Central memory CD8-positive, alpha-beta T cell (primary cell): ENCODE measurements at regions not wholly inside any gene's neighbourhood (a gene's known extent, or its start where the extent isn't known, plus 50 kb on each side); places are given as distances from the start of the nearest gene placed in this dataset.

Source experiments
- ATAC-seq: fragments of 150-1000 bp; cut with Tn5 transposase; replicated peaks from 2 replicates; pipeline ENCODE4 v1.10.0; 2022; ENCODE audit warnings: mild to moderate bottlenecking, moderate FRiP score, moderate number of reproducible peaks; ENCODE audit not compliant: poor library complexity, severe bottlenecking; ENCODE audit errors: extremely low read depth
- DNase-seq, 2 donors: peaks; one replicate each; pipeline ENCODE4 v3.0.0; 2021; ENCODE audit warnings: low spot score in 2 of 2
- H3K27ac Mint-ChIP-seq: one replicate; pipeline ENCODE4 v1.8.0; 2022; ENCODE audit warnings: low read depth, mild to moderate bottlenecking, moderate library complexity, mixed read lengths
- H3K27me3 Mint-ChIP-seq: one replicate; pipeline ENCODE4 v1.8.0; 2022; ENCODE audit warnings: mixed read lengths
- H3K36me3 Mint-ChIP-seq: one replicate; pipeline ENCODE4 v1.8.0; 2022; ENCODE audit warnings: mild to moderate bottlenecking, moderate library complexity, mixed read lengths; ENCODE audit not compliant: insufficient read depth
- H3K4me1 Mint-ChIP-seq: one replicate; pipeline ENCODE4 v1.8.0; 2022; ENCODE audit warnings: mixed read lengths
- H3K4me3 Mint-ChIP-seq: one replicate; pipeline ENCODE4 v1.8.0; 2022; ENCODE audit warnings: mild to moderate bottlenecking, moderate library complexity, mixed read lengths
- H3K9me3 Mint-ChIP-seq: one replicate; pipeline ENCODE4 v1.8.0; 2022; ENCODE audit warnings: mixed read lengths

DNA sequence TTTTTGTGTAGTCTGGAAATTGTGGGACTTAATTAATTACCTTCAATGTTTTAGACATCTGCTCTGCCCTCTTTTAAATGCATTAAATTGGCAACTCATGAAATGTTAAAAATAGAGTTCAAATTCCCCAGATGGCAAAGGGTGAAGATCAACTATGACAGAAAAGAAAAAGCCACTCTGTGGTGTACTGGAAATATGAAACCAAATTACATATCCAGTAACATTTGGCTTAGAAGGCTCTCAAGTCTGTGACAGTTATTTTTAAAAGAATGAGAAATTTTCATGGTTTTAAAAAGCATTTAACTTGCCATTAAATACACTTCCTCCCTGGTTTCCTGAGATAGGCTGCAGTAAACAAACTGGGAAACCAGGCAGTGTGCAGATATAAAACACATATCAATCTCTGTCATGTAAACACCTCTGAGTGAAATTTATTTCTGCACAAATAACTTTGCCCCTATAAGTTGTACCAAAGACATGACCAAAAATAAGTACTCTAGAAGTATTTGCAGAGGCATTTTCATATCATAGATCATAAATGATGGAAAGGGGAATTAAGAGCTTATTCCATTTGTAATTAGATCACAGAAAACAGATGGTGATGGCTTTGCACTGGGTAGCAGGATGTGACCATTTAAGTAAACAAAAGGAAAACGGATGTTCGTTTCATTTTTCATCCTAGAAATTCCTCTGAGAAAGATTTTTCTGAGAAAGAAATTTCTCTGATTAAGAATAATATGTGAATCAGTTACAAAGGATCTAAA lies 360.1 kb downstream of the SAMD5 start:
- no peaks in the 10 kb centered on the region for H3K9me3 Mint-ChIP-seq
- no peak for DNase-seq
- ATAC-seq, result no peak
- H3K4me1 Mint-ChIP-seq, result no peaks in the 10 kb centered on the region
- no peaks in the 10 kb centered on the region for H3K36me3 Mint-ChIP-seq
- H3K27ac Mint-ChIP-seq, result no peak overlapping the region
- H3K4me3 Mint-ChIP-seq, result no peak overlapping the region
- H3K27me3 Mint-ChIP-seq, result no peaks in the 10 kb centered on the region

DNA sequence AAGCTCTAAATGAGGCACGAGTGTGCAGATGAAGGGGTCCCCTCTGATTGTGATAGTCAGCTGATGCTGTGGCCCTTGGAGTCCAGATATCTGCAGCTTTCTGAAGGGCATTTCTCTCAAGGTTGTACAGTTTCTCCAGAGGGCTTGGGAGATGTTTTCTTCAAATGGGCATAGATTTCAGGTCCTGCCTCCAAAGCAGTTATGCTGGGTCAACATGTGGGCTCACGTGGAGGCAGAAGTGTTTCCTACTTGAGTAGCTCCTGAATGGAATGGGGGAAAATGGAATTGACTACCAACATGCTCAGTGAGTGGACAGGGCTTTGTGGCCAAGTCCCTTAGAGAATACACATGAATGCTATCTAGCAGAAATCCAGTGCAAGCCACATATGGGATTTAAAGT lies 360.7 kb downstream of the SAMD5 start:
- ATAC-seq, result no peak
- Mint-ChIP-seq H3K4me3 (no peak overlapping the region), H3K4me1 (no peaks in the 10 kb centered on the region)

DNA sequence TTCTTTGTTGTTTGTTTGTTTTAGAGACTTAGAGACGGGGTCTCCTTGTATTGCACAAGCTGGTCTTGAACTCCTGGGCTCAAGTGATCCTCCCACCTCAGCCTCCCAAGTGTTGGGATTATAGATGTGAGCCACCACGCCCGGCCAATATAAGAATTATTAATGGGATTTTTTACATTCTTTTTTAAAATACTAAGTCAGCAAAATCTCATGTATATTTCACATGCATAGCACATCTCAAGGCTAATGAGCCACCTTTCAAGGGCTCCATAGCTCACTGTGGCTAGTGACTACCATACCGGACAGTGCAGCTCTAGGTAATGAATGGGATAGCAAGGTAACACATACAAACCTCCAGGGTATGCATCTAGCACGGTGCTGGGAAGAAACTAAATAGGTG lies 361.4 kb downstream of the SAMD5 start:
- no peak overlapping the region for H3K4me3 Mint-ChIP-seq

More for the DNA sequence above, 360.7 kb downstream of the SAMD5 start:
- no peak for DNase-seq
- no peak overlapping the region for H3K27ac Mint-ChIP-seq
- no peaks in the 10 kb centered on the region for H3K9me3 Mint-ChIP-seq
- H3K36me3 Mint-ChIP-seq, result no peaks in the 10 kb centered on the region
- no peaks in the 10 kb centered on the region for H3K27me3 Mint-ChIP-seq

DNA sequence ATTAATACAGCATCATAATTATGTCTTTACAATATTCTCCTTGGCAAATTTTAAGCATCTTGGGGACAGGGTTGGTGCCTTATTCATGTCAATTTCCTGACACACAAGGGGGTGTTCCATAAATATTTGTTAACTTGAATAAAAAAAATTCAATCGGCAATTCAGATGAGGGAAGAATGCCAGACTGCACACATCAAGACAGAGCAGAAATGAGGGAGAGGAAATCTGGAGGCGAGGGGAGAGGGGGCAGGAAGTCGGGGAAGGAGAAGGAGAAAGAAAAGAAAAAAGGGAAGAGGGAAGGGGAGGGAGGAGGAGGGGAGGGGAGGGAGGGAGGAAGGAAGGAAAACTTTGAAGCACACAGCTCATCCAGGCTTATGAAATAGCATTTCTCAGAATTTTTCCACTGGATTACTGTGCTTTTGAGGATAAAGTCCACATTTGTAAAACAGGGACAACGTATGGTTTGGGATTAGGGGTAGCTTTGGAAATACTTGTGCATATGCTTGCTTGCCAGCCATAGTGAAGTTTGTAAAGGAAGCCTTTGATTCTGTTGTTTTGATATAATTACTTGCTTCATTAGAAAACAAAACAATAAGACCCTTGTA lies 362.1 kb downstream of the SAMD5 start:
- H3K4me3 Mint-ChIP-seq, result no peak overlapping the region
- ATAC-seq (no peak), DNase-seq (no peak)
- no peaks in the 10 kb centered on the region for H3K4me1 Mint-ChIP-seq
- no peaks in the 10 kb centered on the region for H3K36me3 Mint-ChIP-seq
- H3K27ac Mint-ChIP-seq, result no peak overlapping the region
- H3K9me3 Mint-ChIP-seq, result no peaks in the 10 kb centered on the region
- no peaks in the 10 kb centered on the region for H3K27me3 Mint-ChIP-seq

More for the DNA sequence above, 361.4 kb downstream of the SAMD5 start:
- Mint-ChIP-seq H3K9me3 (no peaks in the 10 kb centered on the region), H3K36me3 (no peaks in the 10 kb centered on the region), H3K27ac (no peak overlapping the region), H3K27me3 (no peaks in the 10 kb centered on the region), H3K4me1 (no peaks in the 10 kb centered on the region)
- ATAC-seq, result no peak
- no peak for DNase-seq

DNA sequence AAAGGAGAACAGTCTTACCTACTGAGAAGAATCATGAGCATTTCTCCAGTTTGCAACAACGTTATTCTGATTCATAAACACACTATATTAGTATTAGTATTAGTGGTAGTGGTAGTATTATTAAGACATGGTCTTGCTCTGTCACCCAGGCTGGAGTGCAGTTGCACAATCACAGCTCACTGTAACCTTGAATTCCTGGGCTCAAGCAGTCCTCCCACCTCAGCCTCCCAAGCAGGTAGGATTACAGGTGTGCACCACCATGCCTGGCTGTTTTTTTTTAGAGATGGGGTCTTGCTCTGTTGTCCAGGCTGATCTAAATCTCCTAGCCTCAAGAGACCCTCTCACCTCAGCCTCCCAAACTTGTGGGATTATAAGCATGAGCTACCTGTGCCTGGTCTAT lies 363.5 kb downstream of the SAMD5 start:
- H3K36me3 Mint-ChIP-seq, result no peaks in the 10 kb centered on the region
- no peaks in the 10 kb centered on the region for H3K4me1 Mint-ChIP-seq
- H3K27ac Mint-ChIP-seq, result no peak overlapping the region
- H3K9me3 Mint-ChIP-seq, result no peaks in the 10 kb centered on the region
- no peak for DNase-seq
- no peaks in the 10 kb centered on the region for H3K27me3 Mint-ChIP-seq
- no peak overlapping the region for H3K4me3 Mint-ChIP-seq
- no peak for ATAC-seq

DNA sequence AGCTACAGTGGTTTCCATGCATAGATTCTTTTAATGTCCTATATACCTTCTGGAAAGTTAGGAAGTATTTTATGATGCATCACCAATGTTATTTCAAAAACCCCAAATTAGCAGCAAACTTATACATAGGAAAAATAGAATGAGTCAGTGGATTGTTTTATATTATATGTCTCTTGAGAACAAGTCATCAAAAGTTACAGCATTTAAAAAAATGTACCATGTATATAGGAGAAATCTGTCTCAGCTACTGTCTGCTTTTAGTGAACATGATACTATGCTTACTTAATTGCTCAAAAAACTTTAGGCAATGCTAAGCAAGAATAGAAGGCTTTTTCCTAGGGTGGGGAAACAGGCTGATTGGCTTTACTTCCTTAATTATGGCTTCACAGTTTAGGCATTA lies 365.3 kb downstream of the SAMD5 start:
- Mint-ChIP-seq H3K4me3 (no peak overlapping the region), H3K27ac (no peak overlapping the region), H3K27me3 (no peaks in the 10 kb centered on the region), H3K9me3 (no peaks in the 10 kb centered on the region), H3K4me1 (no peaks in the 10 kb centered on the region), H3K36me3 (no peaks in the 10 kb centered on the region)
- ATAC-seq (no peak), DNase-seq (no peak)

DNA sequence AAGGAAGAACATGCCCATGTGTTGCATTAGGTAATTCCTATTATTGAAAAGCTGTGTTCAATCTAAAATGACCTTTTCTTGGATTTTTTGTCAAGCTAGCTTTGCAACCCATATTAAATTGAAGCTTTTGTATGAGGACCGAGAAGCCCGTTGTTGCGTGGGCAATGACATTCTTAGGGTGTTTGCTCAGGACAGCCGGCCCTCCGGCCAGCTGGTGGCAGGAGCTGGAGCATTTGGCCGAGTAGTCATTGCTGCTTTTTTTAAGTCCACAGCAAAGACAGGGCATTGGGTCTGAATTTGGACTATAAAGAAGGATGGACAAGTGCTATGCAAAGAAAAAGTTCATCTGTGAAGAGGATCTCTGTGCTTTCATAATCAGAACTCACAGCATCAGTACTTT lies 365.8 kb downstream of the SAMD5 start:
- Mint-ChIP-seq H3K36me3 (peaks cover 1% of the 10 kb centered on the region), H3K4me3 (no peak overlapping the region), H3K27me3 (no peaks in the 10 kb centered on the region), H3K9me3 (no peaks in the 10 kb centered on the region), H3K27ac (no peak overlapping the region), H3K4me1 (no peaks in the 10 kb centered on the region)
- DNase-seq (no peak), ATAC-seq (no peak)

DNA sequence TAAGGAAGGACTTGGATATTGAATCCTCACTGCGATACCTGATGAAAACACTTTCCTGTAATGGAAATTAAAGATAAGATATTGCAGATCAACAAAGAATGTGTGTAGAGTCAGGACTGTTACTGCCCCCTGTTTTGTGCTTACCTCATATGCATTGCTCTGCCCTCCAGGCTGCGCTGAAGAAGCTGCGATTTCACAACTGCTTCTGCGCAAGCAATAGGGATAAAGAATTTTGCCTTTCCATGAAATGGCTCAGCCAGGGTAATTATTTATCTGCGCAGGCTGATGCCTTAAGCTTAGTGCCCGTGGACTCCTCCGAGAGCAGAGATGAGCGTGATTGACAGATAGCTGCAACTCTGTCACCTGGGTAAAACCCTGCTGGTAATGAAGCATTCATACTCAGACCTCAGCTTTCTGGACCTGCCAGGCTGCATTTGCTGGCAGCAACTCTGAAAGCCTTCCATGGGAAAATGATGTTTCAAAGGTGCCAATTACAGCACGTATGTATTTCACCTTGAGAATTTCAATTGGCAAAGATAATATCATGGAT lies 370.6 kb downstream of the SAMD5 start:
- no peaks in the 10 kb centered on the region for H3K27me3 Mint-ChIP-seq
- H3K36me3 Mint-ChIP-seq, result peaks cover 1% of the 10 kb centered on the region
- H3K4me1 Mint-ChIP-seq, result no peaks in the 10 kb centered on the region
- no peak overlapping the region for H3K4me3 Mint-ChIP-seq
- H3K27ac Mint-ChIP-seq, result no peak overlapping the region
- ATAC-seq, result no peak
- no peak for DNase-seq
- peaks cover 9% of the 10 kb centered on the region for H3K9me3 Mint-ChIP-seq

DNA sequence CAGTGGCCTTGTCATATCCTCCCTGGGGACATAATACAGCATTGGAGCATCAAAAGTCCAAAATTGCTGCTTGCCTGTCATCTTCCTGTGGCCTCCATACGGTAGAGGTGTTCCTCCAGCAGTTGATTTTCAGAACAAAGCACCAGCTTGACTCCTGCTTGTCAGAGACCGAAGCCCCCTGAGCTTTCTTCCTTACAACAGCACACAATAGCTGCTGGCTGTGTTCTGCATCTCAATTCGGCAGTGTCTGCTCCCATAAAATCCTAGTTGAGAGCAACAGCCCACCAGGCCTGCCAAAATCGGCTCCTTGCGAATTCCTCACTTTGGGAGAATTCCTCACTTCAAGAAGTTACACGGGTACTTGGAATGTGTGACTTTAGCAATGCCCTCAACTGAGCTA lies 372.9 kb downstream of the SAMD5 start:
- H3K4me3 Mint-ChIP-seq, result no peak overlapping the region

DNA sequence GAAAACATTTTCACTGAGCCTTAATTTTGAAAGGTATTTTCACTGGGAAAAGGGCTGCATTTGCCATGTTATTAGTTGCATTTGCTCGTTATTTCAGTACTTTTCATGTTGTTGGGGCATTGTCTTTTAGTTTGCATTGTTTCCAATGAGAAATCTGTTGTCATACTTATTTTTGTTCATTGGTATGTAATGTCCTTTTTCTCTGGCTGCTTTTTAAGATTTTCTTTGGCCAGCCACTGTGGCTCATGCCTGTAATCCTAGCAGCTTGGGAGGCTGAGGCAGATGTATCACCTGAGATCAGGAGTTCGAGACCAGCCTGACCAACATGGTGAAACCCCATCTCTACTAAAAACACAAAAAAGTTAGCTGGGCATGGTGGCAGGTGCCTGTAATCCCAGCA lies 379.9 kb downstream of the SAMD5 start:
- Mint-ChIP-seq H3K4me1 (no peaks in the 10 kb centered on the region), H3K9me3 (peaks cover 10% of the 10 kb centered on the region), H3K4me3 (no peak overlapping the region), H3K27me3 (no peaks in the 10 kb centered on the region), H3K36me3 (no peaks in the 10 kb centered on the region), H3K27ac (no peak overlapping the region)
- DNase-seq (no peak), ATAC-seq (no peak)

More for the DNA sequence above, 372.9 kb downstream of the SAMD5 start:
- Mint-ChIP-seq H3K27me3 (no peaks in the 10 kb centered on the region), H3K9me3 (peaks cover 11% of the 10 kb centered on the region), H3K36me3 (peaks cover 1% of the 10 kb centered on the region), H3K27ac (no peak overlapping the region), H3K4me1 (no peaks in the 10 kb centered on the region)
- no peak for ATAC-seq
- no peak for DNase-seq

DNA sequence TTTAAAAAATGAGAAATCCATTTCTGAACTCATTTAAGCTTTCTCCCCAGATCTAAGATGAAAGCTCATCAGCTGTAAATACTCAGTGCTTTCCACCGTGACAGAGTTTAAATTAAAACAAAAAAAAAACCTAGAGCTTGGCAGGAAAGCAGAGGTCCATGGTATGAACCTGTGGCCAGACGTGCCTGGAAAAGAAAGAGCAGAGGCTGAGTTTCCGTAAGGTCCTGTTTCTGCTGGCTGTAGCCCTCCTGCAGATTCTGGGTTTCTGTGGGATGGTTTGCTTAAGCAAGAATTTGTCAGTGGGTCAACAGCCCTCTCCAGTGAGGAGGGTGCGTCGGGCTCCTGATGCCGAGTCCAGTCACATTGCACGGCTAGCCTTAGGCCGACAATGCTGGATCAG lies 383.2 kb downstream of the SAMD5 start:
- Mint-ChIP-seq H3K4me1 (no peaks in the 10 kb centered on the region), H3K9me3 (peaks cover 5% of the 10 kb centered on the region), H3K27me3 (no peaks in the 10 kb centered on the region), H3K36me3 (no peaks in the 10 kb centered on the region), H3K4me3 (no peak overlapping the region), H3K27ac (no peak overlapping the region)
- DNase-seq (no peak), ATAC-seq (no peak)

DNA sequence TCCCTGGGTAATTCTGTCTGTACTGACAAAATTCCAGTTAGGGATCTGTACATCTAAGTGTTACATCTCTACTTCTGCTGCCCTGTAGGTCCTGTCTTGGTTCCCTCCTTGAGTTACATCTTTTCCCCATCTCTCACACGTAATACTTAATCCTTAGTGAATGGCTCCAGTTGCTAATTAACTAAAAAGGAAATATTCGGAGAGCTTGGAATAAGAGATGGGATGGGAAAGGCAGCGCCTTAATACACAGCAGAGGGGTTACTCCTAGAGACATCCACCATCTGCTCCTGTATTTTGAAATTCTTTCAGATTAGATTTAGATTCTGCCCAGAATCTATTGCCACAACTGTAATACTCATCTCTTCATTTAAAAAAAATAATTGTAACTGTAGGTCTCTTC lies 384.0 kb downstream of the SAMD5 start:
- Mint-ChIP-seq H3K4me3 (no peak overlapping the region), H3K9me3 (peaks cover 5% of the 10 kb centered on the region), H3K27ac (no peak overlapping the region), H3K4me1 (no peaks in the 10 kb centered on the region), H3K36me3 (no peaks in the 10 kb centered on the region), H3K27me3 (no peaks in the 10 kb centered on the region)
- no peak for ATAC-seq
- DNase-seq, result no peak

DNA sequence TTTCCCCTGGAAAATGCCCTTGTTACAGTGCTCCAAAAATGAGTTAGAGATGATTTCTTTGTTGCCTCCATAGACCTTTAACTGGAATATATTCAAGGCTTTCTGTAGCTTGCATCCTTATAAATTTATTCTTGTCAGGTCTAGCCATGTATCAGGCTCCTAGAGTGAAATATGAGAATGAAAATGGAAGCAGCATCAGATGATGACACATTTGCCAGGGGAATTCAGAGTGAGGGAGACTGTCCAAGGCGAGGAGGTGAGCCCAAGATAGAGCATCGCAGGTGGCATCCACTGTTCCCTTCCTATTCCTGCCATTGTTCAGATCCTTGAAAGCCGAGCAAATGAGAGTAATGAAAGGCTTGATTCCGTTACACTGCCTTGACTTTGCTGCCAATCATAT lies 386.8 kb downstream of the SAMD5 start:
- H3K27ac Mint-ChIP-seq, result no peak overlapping the region
- H3K4me1 Mint-ChIP-seq, result no peaks in the 10 kb centered on the region
- H3K36me3 Mint-ChIP-seq, result no peaks in the 10 kb centered on the region
- H3K9me3 Mint-ChIP-seq, result no peaks in the 10 kb centered on the region
- no peak overlapping the region for H3K4me3 Mint-ChIP-seq
- H3K27me3 Mint-ChIP-seq, result no peaks in the 10 kb centered on the region
- ATAC-seq (no peak), DNase-seq (no peak)
